HG02571 (cell line): ENCODE measurements at regions not wholly inside any gene's neighbourhood (a gene's known extent, or its start where the extent isn't known, plus 50 kb on each side); places are given as distances from the start of the nearest gene placed in this dataset.
"Not testable (repeated sequence)": the region's sequence is repeated elsewhere in the genome, so short reads cannot be mapped to it uniquely, and the experiment has no call there.

Source experiments
- ATAC-seq: cut with Tn5 transposase; IDR thresholded peaks from one replicate; pipeline ENCODE4 v1.9.1; 2021; ENCODE audit warnings: mild to moderate bottlenecking, moderate library complexity; ENCODE audit not compliant: unreplicated experiment

- ATAC-seq: no peak
These were observed 160.2 kb downstream of the URI1 start for GRCh38 chr19:30102239-30102638.

- ATAC-seq: no peak
These were observed 160.6 kb downstream of the URI1 start for GRCh38 chr19:30102666-30103065.

- ATAC-seq: no peak
These were observed 161.9 kb downstream of the URI1 start for GRCh38 chr19:30103981-30104380.

GRCh38 chr19:30105316-30105715 is 163.3 kb downstream of the URI1 start:
- ATAC-seq: no peak

GRCh38 chr19:30105727-30106126 is 163.7 kb downstream of the URI1 start:
- ATAC-seq: peak; percentile 53

GRCh38 chr19:30106417-30107095 is 164.5 kb downstream of the URI1 start:
- no peak for ATAC-seq

- ATAC-seq: no peak
These were observed 165.2 kb downstream of the URI1 start for GRCh38 chr19:30107251-30107650.

- no peak for ATAC-seq
These were observed 167.5 kb downstream of the URI1 start for GRCh38 chr19:30109565-30109964.

GRCh38 chr19:30111021-30111855 is 169.2 kb downstream of the URI1 start:
- ATAC-seq: no peak

- no peak for ATAC-seq
These were observed 170.1 kb downstream of the URI1 start for GRCh38 chr19:30112171-30112570.

GRCh38 chr19:30112666-30113065 is 170.6 kb downstream of the URI1 start:
- no peak for ATAC-seq

GRCh38 chr19:30113186-30113585 is 171.1 kb downstream of the URI1 start:
- ATAC-seq: no peak

GRCh38 chr19:30114095-30114494 is 172.1 kb downstream of the URI1 start:
- not testable (repeated sequence) for ATAC-seq

- no peak for ATAC-seq
These were observed 173.9 kb downstream of the URI1 start for GRCh38 chr19:30115947-30116346.

- no peak for ATAC-seq
These were observed 174.5 kb downstream of the URI1 start for GRCh38 chr19:30116530-30116929.

GRCh38 chr19:30116984-30117555 is 175.0 kb downstream of the URI1 start:
- ATAC-seq: no peak

GRCh38 chr19:30117636-30118145 is 175.7 kb downstream of the URI1 start:
- no peak for ATAC-seq

GRCh38 chr19:30118221-30118620 is 176.2 kb downstream of the URI1 start:
- ATAC-seq: no peak

GRCh38 chr19:30118760-30119159 is 176.7 kb downstream of the URI1 start:
- no peak for ATAC-seq

GRCh38 chr19:30119180-30119908 is 177.3 kb downstream of the URI1 start:
- ATAC-seq: no peak

- ATAC-seq: no peak
These were observed 178.9 kb downstream of the URI1 start for GRCh38 chr19:30120860-30121484.
